A673 (cell line): ENCODE measurements at regions not wholly inside any gene's neighbourhood (a gene's known extent, or its start where the extent isn't known, plus 50 kb on each side); places are given as distances from the start of the nearest gene placed in this dataset.

ENCODE experiments used
- BruUV-seq: library from RNA; stranded (reverse); fragments of 400-500 nt; replicated peaks from 2 replicates; lab custom pipeline; 2021; lab: Mats Ljungman, UMichigan
- CTCF ChIA-PET: fragments of 300-600 bp; sonication (Branson Sonifier 250); formaldehyde crosslinking; loops from one replicate; lab custom pipeline; 2022; ENCODE audit warnings: antibody characterized with exemption; lab: Charles Lee
- POLR2A ChIA-PET: fragments of 300-600 bp; sonication (Branson Sonifier 250); formaldehyde crosslinking; loops from one replicate; lab custom pipeline; 2022; ENCODE audit warnings: antibody characterized with exemption; ENCODE audit not compliant: low non-redundant PET; lab: Charles Lee
- DNase-seq: peaks from one replicate; pipeline ENCODE4 v3.0.0-alpha.2; 2015; ENCODE audit warnings: low spot score
- H3K27ac ChIP-seq: fragments of 200-600 bp; sonication (generic); 2 replicates; pipeline ENCODE4 v1.5.1; 2016; ENCODE audit warnings: mixed run types, low read depth, mild to moderate bottlenecking, mixed read lengths, antibody characterized with exemption, low read length; ENCODE audit not compliant: poor library complexity, severe bottlenecking
- H3K27me3 ChIP-seq: fragments of 200-600 bp; sonication (generic); replicated peaks from 2 replicates; pipeline ENCODE4 v1.6.1; 2017; ENCODE audit warnings: mixed run types, low read depth, mild to moderate bottlenecking, mixed read lengths, antibody characterized with exemption, low read length; ENCODE audit not compliant: insufficient read depth, poor library complexity
- H3K36me3 ChIP-seq: fragments of 200-600 bp; sonication (generic); 2 replicates; pipeline ENCODE4 v1.6.1; 2016; ENCODE audit warnings: mixed run types, mild to moderate bottlenecking, mixed read lengths, antibody characterized with exemption, low read length; ENCODE audit not compliant: insufficient read depth, poor library complexity, severe bottlenecking
- H3K4me1 ChIP-seq: fragments of 200-600 bp; sonication (generic); 2 replicates; pipeline ENCODE4 v1.6.1; 2017; ENCODE audit warnings: mixed run types, mild to moderate bottlenecking, mixed read lengths, antibody characterized with exemption, low read length; ENCODE audit not compliant: insufficient read depth, poor library complexity, severe bottlenecking
- H3K4me3 ChIP-seq: fragments of 200-600 bp; sonication (generic); 2 replicates; pipeline ENCODE4 v1.5.1; 2016; ENCODE audit warnings: low read depth, mixed run types, mild to moderate bottlenecking, mixed read lengths, low read length; ENCODE audit not compliant: poor library complexity, severe bottlenecking
- H3K9me3 ChIP-seq: fragments of 200-600 bp; sonication (generic); 2 replicates; pipeline ENCODE4 v1.6.1; 2016; ENCODE audit warnings: mixed run types, low read depth, mild to moderate bottlenecking, mixed read lengths, antibody characterized with exemption, low read length; ENCODE audit not compliant: poor library complexity, severe bottlenecking
- CTCF ChIP-seq: fragments of 300-800, 200-600 bp; sonication (generic); conservative IDR thresholded peaks from 2 replicates; pipeline ENCODE4 v1.5.1; 2017; ENCODE audit warnings: low read depth, mild to moderate bottlenecking, antibody characterized with exemption, low read length, moderate library complexity, mixed read lengths
- EZH2 ChIP-seq: fragments of 200-600 bp; sonication (generic); IDR thresholded peaks from 2 replicates; pipeline ENCODE4 v1.6.1; 2017; ENCODE audit warnings: borderline replicate concordance, low read depth, mild to moderate bottlenecking, mixed read lengths, antibody characterized with exemption, low read length; ENCODE audit not compliant: poor library complexity, severe bottlenecking
- intact Hi-C: fragments of 100-400 bp; cut with micrococcal nuclease; formaldehyde crosslinking; loops from one replicate; pipeline ENCODE4 v1.10.0; 2022; ENCODE audit not compliant: unreplicated experiment

- CTCF ChIA-PET: interaction anchor here (0.6 kb wide), 1 partner anchor 10 kb away, joined by 3 read pairs; no protein-coding TSS in a partner anchor
- intact Hi-C loops: loop anchor here (2.0 kb wide), 2 partner anchors 39 to 73 kb away; no protein-coding TSS in a partner anchor
Measured at GRCh38 chr5:125411744-125412560, 665.5 kb upstream of the ZNF608 start.

GRCh38 chr5:125412561-125413495 lies 666.4 kb upstream of the ZNF608 start:
- Histone ChIP-seq H3K27ac (no peak overlapping the region), H3K4me1 (peaks cover 55% of the 10 kb centered on the region), H3K27me3 (no peaks in the 10 kb centered on the region), H3K36me3 (no peaks in the 10 kb centered on the region), H3K9me3 (no peaks in the 10 kb centered on the region), H3K4me3 (no peak overlapping the region)
- TF ChIP-seq CTCF (peak; percentile 67), EZH2 (no peak)
- BruUV-seq: no TSS peak
- POLR2A ChIA-PET: interaction anchor here (0.6 kb wide), 1 partner anchor 40 kb away, joined by 5 read pairs; no protein-coding TSS in a partner anchor
- intact Hi-C loops: loop anchor here (2.0 kb wide), 1 partner anchor 72 kb away; no protein-coding TSS in a partner anchor
- DNase-seq: peak; percentile 91
- CTCF ChIA-PET: interaction anchor here (0.6 kb wide), 1 partner anchor 10 kb away, joined by 3 read pairs; no protein-coding TSS in a partner anchor

More at GRCh38 chr5:125411744-125412560, 665.5 kb upstream of the ZNF608 start:
- no peak overlapping the region for H3K4me3 ChIP-seq
- no peaks in the 10 kb centered on the region for H3K27me3 ChIP-seq
- POLR2A ChIA-PET: interaction anchor here (0.6 to 0.7 kb wide), 2 partner anchors 49 to 142 kb away, joined by 3 to 11 read pairs; no protein-coding TSS in a partner anchor
- BruUV-seq: no TSS peak
- H3K9me3 ChIP-seq: no peaks in the 10 kb centered on the region
- TF ChIP-seq EZH2: no peak
- TF ChIP-seq CTCF: no peak
- no peaks in the 10 kb centered on the region for H3K36me3 ChIP-seq
- H3K4me1 ChIP-seq: peaks cover 55% of the 10 kb centered on the region
- peak overlapping the region; percentile 45 for H3K27ac ChIP-seq
- peak; percentile 12 for DNase-seq
